ENCODE measurements at regions not wholly inside any gene's neighbourhood (a gene's known extent, or its start where the extent isn't known, plus 50 kb on each side); places are given as distances from the start of the nearest gene placed in this dataset.

DNA sequence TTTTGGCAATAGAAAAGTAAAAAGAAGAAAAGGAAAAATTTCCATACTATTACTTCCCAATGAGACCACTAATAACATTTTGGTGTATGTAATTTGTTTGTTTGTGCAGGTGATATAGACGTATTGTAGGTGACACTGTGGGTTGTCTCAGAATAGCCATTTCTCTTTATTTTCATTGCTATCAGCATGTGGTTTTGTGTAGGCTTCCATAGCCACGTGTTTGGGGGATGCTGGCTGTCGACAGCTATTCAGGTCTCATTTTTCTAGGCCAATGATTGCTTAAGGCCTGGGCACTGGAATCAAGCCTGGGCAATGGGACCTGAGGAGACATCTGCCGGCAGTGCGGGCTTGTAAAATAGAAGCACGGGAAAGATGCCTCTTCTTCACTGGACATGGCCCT, 71.0 kb upstream of the KCTD1 start:
- no peak overlapping the region for H3K4me3 ChIP-seq
- H3K27ac ChIP-seq (ENCODE audit: low read depth in 1 of 2, low read length in 1 of 2): no peak overlapping the region

DNA sequence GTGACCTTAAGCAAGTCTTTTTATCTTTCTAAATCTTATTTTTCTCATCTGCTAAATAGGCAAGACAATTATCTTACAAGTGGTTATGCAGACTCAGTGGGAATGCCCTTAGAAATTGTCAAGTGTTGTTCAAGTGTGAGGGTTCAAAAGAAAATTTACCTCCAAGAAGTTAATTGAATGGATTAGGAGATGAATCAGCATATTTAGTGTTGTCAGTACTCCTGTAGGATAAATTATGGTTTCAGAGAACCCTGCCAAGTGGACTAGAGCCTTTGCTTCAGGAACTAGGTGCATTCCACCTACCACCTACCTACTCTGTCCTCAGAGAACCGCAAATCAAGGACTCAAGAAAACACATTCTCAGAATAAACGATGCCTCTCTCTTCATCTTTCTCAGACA, 69.8 kb upstream of the KCTD1 start:
- DNase-seq (no peak), ATAC-seq (ENCODE audit: insufficient read depth, low FRiP score) (no peak)
- WGBS, 2 donors: 71 to 89% methylated on average over 2 of the region's 2 CpGs
- no peaks in the 10 kb centered on the region for H3K4me1 ChIP-seq (ENCODE audit: control insufficient read depth in 5 of 5, insufficient read depth in 5 of 5, low read length in 5 of 5)
- no peak overlapping the region for H3K27ac ChIP-seq (ENCODE audit: low read depth in 1 of 2, low read length in 1 of 2)
- TF ChIP-seq, protein P1, sequence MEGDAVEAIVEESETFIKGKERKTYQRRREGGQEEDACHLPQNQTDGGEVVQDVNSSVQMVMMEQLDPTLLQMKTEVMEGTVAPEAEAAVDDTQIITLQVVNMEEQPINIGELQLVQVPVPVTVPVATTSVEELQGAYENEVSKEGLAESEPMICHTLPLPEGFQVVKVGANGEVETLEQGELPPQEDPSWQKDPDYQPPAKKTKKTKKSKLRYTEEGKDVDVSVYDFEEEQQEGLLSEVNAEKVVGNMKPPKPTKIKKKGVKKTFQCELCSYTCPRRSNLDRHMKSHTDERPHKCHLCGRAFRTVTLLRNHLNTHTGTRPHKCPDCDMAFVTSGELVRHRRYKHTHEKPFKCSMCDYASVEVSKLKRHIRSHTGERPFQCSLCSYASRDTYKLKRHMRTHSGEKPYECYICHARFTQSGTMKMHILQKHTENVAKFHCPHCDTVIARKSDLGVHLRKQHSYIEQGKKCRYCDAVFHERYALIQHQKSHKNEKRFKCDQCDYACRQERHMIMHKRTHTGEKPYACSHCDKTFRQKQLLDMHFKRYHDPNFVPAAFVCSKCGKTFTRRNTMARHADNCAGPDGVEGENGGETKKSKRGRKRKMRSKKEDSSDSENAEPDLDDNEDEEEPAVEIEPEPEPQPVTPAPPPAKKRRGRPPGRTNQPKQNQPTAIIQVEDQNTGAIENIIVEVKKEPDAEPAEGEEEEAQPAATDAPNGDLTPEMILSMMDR (IDR thresholded peaks at IDR 0.05; ENCODE audit: control extremely low read depth, extremely low read depth): no peak
- no peaks in the 10 kb centered on the region for H3K27me3 ChIP-seq (ENCODE audit: control insufficient read depth in 3 of 3, insufficient read depth in 3 of 3, low read length in 2 of 3)
- H3K4me3 ChIP-seq: no peak overlapping the region
- no peak overlapping the region for H3K9ac ChIP-seq (ENCODE audit: insufficient read depth in 1 of 2, low read length in 2 of 2)
- no peaks in the 10 kb centered on the region for H3K9me3 ChIP-seq (ENCODE audit: control insufficient read depth in 4 of 4, insufficient read depth in 3 of 4, low read length in 3 of 4)
- H3K36me3 ChIP-seq (ENCODE audit: control insufficient read depth in 4 of 4, insufficient read depth in 4 of 4, low read length in 4 of 4): no peaks in the 10 kb centered on the region

More for the DNA sequence above, 71.0 kb upstream of the KCTD1 start:
- no peak for ATAC-seq (ENCODE audit: insufficient read depth, low FRiP score)
- no peak for DNase-seq
- H3K4me1 ChIP-seq (ENCODE audit: control insufficient read depth in 5 of 5, insufficient read depth in 5 of 5, low read length in 5 of 5): no peaks in the 10 kb centered on the region
- H3K9ac ChIP-seq (ENCODE audit: insufficient read depth in 1 of 2, low read length in 2 of 2): no peak overlapping the region
- TF ChIP-seq, protein P1 (IDR thresholded peaks at IDR 0.05; ENCODE audit: control extremely low read depth, extremely low read depth): no peak
- 87 to 89% methylated on average over 6 of the region's 6 CpGs for WGBS, 2 donors
- H3K27me3 ChIP-seq (ENCODE audit: control insufficient read depth in 3 of 3, insufficient read depth in 3 of 3, low read length in 2 of 3): no peaks in the 10 kb centered on the region
- H3K36me3 ChIP-seq (ENCODE audit: control insufficient read depth in 4 of 4, insufficient read depth in 4 of 4, low read length in 4 of 4): no peaks in the 10 kb centered on the region
- H3K9me3 ChIP-seq (ENCODE audit: control insufficient read depth in 4 of 4, insufficient read depth in 3 of 4, low read length in 3 of 4): peaks cover 0 to 2% (median under 1%) of the 10 kb centered on the region in 4 donors

DNA sequence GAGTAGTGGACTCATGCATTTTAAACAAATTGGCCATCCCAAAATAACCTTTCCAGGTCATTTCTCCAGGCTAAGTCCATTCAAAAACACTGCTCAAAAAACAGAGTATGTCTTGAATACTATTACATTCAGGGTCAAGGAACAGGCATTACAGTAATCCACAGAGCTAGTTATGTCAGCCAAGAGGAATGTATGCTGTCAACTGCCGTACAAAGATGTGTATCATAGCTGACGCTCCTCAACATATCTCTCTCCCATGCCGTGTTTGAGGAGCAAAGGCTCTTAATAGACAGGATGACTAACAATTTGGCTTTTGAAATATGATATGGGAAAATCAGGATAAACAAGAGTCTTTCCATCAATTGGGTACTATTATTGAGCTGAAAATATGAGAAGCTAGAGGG, 68.8 kb upstream of the KCTD1 start:
- no peak overlapping the region for H3K27ac ChIP-seq (ENCODE audit: low read depth in 1 of 2, low read length in 1 of 2)
- DNase-seq (peak in 2 of 3 donors; percentile 7 to 18), ATAC-seq (ENCODE audit: insufficient read depth, low FRiP score) (no peak)
- no peaks in the 10 kb centered on the region for H3K4me1 ChIP-seq (ENCODE audit: control insufficient read depth in 5 of 5, insufficient read depth in 5 of 5, low read length in 5 of 5)
- no peak overlapping the region for H3K9ac ChIP-seq (ENCODE audit: insufficient read depth in 1 of 2, low read length in 2 of 2)
- WGBS, 2 donors: 63 to 80% methylated on average over 3 of the region's 3 CpGs
- H3K27me3 ChIP-seq (ENCODE audit: control insufficient read depth in 3 of 3, insufficient read depth in 3 of 3, low read length in 2 of 3): no peaks in the 10 kb centered on the region
- H3K9me3 ChIP-seq (ENCODE audit: control insufficient read depth in 4 of 4, insufficient read depth in 3 of 4, low read length in 3 of 4): no peaks in the 10 kb centered on the region
- H3K36me3 ChIP-seq (ENCODE audit: control insufficient read depth in 4 of 4, insufficient read depth in 4 of 4, low read length in 4 of 4): no peaks in the 10 kb centered on the region
- H3K4me3 ChIP-seq: no peak overlapping the region
- TF ChIP-seq, protein P1 (IDR thresholded peaks at IDR 0.05; ENCODE audit: control extremely low read depth, extremely low read depth): no peak

DNA sequence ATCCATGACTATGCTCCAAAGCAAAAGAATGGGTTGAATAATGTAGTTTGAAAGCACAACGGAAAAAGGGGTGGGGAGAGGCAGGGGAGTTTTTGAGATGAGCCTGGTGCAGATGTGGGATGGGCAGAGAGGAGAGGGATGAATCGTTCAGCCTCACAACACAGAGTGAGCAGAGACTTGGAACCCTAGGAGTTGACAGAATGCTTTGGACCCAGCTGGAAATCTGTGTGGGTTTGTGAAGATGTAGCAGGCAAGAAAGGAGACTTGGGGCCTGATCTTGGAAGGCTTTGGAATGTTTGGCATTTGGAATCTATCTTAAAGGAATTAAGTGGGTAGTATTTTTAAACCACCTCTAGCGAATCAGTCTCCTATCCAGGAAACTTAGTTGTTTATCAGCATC, 66.0 kb upstream of the KCTD1 start:
- ATAC-seq (ENCODE audit: insufficient read depth, low FRiP score) (no peak), DNase-seq (no peak)
- Histone ChIP-seq H3K27me3 (ENCODE audit: control insufficient read depth in 3 of 3, insufficient read depth in 3 of 3, low read length in 2 of 3) (no peaks in the 10 kb centered on the region), H3K4me3 (no peak overlapping the region), H3K27ac (ENCODE audit: low read depth in 1 of 2, low read length in 1 of 2) (no peak overlapping the region), H3K4me1 (ENCODE audit: control insufficient read depth in 5 of 5, insufficient read depth in 5 of 5, low read length in 5 of 5) (no peaks in the 10 kb centered on the region), H3K9ac (ENCODE audit: insufficient read depth in 1 of 2, low read length in 2 of 2) (no peak overlapping the region), H3K36me3 (ENCODE audit: control insufficient read depth in 4 of 4, insufficient read depth in 4 of 4, low read length in 4 of 4) (no peaks in the 10 kb centered on the region), H3K9me3 (ENCODE audit: control insufficient read depth in 4 of 4, insufficient read depth in 3 of 4, low read length in 3 of 4) (no peaks in the 10 kb centered on the region)
- 66 to 78% methylated on average over 3 of the region's 3 CpGs for WGBS, 2 donors
- TF ChIP-seq, protein P1 (IDR thresholded peaks at IDR 0.05; ENCODE audit: control extremely low read depth, extremely low read depth): no peak
